ENCODE measurements at regions not wholly inside any gene's neighbourhood (a gene's known extent, or its start where the extent isn't known, plus 50 kb on each side); places are given as distances from the start of the nearest gene placed in this dataset.

GRCh38 chr2:147013696-147014392 lies 831.0 kb upstream of the ACVR2A start:
- H3K9ac ChIP-seq, result no peak overlapping the region
- TF ChIP-seq CTCF (IDR thresholded peaks at IDR 0.05), result no peak
- H3K4me2 ChIP-seq (ENCODE audit: low read length), result no peak overlapping the region
- H3K4me3 ChIP-seq (ENCODE audit: low read depth, low read length), result no peak overlapping the region
- H3K27ac ChIP-seq, result no peak overlapping the region
- no peaks in the 10 kb centered on the region for H3K79me2 ChIP-seq
- H3K9me3 ChIP-seq (ENCODE audit: control insufficient read depth, low read length), result no peaks in the 10 kb centered on the region
- H3K4me1 ChIP-seq, result no peaks in the 10 kb centered on the region
- no peak overlapping the region for H2AFZ ChIP-seq
- H3K36me3 ChIP-seq (ENCODE audit: control insufficient read depth, insufficient read depth, low read length), result no peaks in the 10 kb centered on the region
- no peaks in the 10 kb centered on the region for H3K27me3 ChIP-seq (ENCODE audit: control insufficient read depth, insufficient read depth, low read length)

GRCh38 chr2:147008481-147008880 lies 836.3 kb upstream of the ACVR2A start:
- Histone ChIP-seq H3K27me3 (ENCODE audit: control insufficient read depth, insufficient read depth, low read length) (no peaks in the 10 kb centered on the region), H2AFZ (no peak overlapping the region), H3K4me1 (no peaks in the 10 kb centered on the region), H3K4me2 (ENCODE audit: low read length) (no peak overlapping the region), H3K9me3 (ENCODE audit: control insufficient read depth, low read length) (no peaks in the 10 kb centered on the region), H3K9ac (no peak overlapping the region), H3K36me3 (ENCODE audit: control insufficient read depth, insufficient read depth, low read length) (no peaks in the 10 kb centered on the region), H3K79me2 (no peaks in the 10 kb centered on the region), H3K27ac (no peak overlapping the region), H3K4me3 (ENCODE audit: low read depth, low read length) (no peak overlapping the region)
- TF ChIP-seq CTCF (IDR thresholded peaks at IDR 0.05), result no peak

- Histone ChIP-seq H3K9ac (no peak overlapping the region), H3K4me3 (ENCODE audit: low read depth, low read length) (no peak overlapping the region), H3K79me2 (no peaks in the 10 kb centered on the region), H3K36me3 (ENCODE audit: control insufficient read depth, insufficient read depth, low read length) (no peaks in the 10 kb centered on the region), H3K4me1 (no peaks in the 10 kb centered on the region), H3K27ac (no peak overlapping the region), H3K27me3 (ENCODE audit: control insufficient read depth, insufficient read depth, low read length) (no peaks in the 10 kb centered on the region), H3K4me2 (ENCODE audit: low read length) (no peak overlapping the region), H2AFZ (no peak overlapping the region), H3K9me3 (ENCODE audit: control insufficient read depth, low read length) (no peaks in the 10 kb centered on the region)
- TF ChIP-seq CTCF (IDR thresholded peaks at IDR 0.05), result no peak
Measured at GRCh38 chr2:147006736-147007141, 838.1 kb upstream of the ACVR2A start.

- H3K4me2 ChIP-seq (ENCODE audit: low read length), result no peak overlapping the region
- no peaks in the 10 kb centered on the region for H3K79me2 ChIP-seq
- no peaks in the 10 kb centered on the region for H3K36me3 ChIP-seq (ENCODE audit: control insufficient read depth, insufficient read depth, low read length)
- H3K4me3 ChIP-seq (ENCODE audit: low read depth, low read length), result no peak overlapping the region
- H2AFZ ChIP-seq, result no peak overlapping the region
- H3K4me1 ChIP-seq, result no peaks in the 10 kb centered on the region
- H3K9ac ChIP-seq, result no peak overlapping the region
- H3K9me3 ChIP-seq (ENCODE audit: control insufficient read depth, low read length), result no peaks in the 10 kb centered on the region
- no peaks in the 10 kb centered on the region for H3K27me3 ChIP-seq (ENCODE audit: control insufficient read depth, insufficient read depth, low read length)
- TF ChIP-seq CTCF (IDR thresholded peaks at IDR 0.05), result no peak
- no peak overlapping the region for H3K27ac ChIP-seq
Measured at GRCh38 chr2:147003081-147003480, 841.7 kb upstream of the ACVR2A start.

- H2AFZ ChIP-seq, result no peak overlapping the region
- no peak overlapping the region for H3K27ac ChIP-seq
- H3K79me2 ChIP-seq, result no peaks in the 10 kb centered on the region
- H3K4me3 ChIP-seq (ENCODE audit: low read depth, low read length), result no peak overlapping the region
- H3K9ac ChIP-seq, result no peak overlapping the region
- TF ChIP-seq CTCF (IDR thresholded peaks at IDR 0.05), result no peak
- no peaks in the 10 kb centered on the region for H3K9me3 ChIP-seq (ENCODE audit: control insufficient read depth, low read length)
- no peaks in the 10 kb centered on the region for H3K36me3 ChIP-seq (ENCODE audit: control insufficient read depth, insufficient read depth, low read length)
- H3K4me2 ChIP-seq (ENCODE audit: low read length), result no peak overlapping the region
- no peaks in the 10 kb centered on the region for H3K27me3 ChIP-seq (ENCODE audit: control insufficient read depth, insufficient read depth, low read length)
- no peaks in the 10 kb centered on the region for H3K4me1 ChIP-seq
Measured at GRCh38 chr2:147002256-147002655, 842.6 kb upstream of the ACVR2A start.

Measured in parathyroid adenoma (tissue), 2 donors.